Memory B cell (primary cell): ENCODE measurements at regions not wholly inside any gene's neighbourhood (a gene's known extent, or its start where the extent isn't known, plus 50 kb on each side); places are given as distances from the start of the nearest gene placed in this dataset.

ENCODE experiments used
- ATAC-seq: fragments of 150-1000 bp; cut with Tn5 transposase; 2 replicates; pipeline ENCODE4 v1.10.0; 2021; ENCODE audit warnings: low read depth, mild to moderate bottlenecking, moderate library complexity
- DNase-seq, 2 donors: peaks; one replicate each; pipeline ENCODE4 v3.0.0; 2022; ENCODE audit warnings: low spot score in 2 of 2
- H3K27ac Mint-ChIP-seq: one replicate; pipeline ENCODE4 v1.8.0; 2022; ENCODE audit warnings: mild to moderate bottlenecking, moderate library complexity, mixed read lengths
- H3K27me3 Mint-ChIP-seq: one replicate; pipeline ENCODE4 v1.8.0; 2022; ENCODE audit warnings: mixed read lengths
- H3K36me3 Mint-ChIP-seq: one replicate; pipeline ENCODE4 v1.8.0; 2022; ENCODE audit warnings: mild to moderate bottlenecking, mixed read lengths
- H3K4me1 Mint-ChIP-seq: one replicate; pipeline ENCODE4 v1.8.0; 2022; ENCODE audit warnings: mixed read lengths
- H3K4me3 Mint-ChIP-seq: one replicate; pipeline ENCODE4 v1.8.0; 2022; ENCODE audit warnings: mild to moderate bottlenecking, moderate library complexity, mixed read lengths
- H3K9me3 Mint-ChIP-seq: one replicate; pipeline ENCODE4 v1.8.0; 2022; ENCODE audit warnings: mixed read lengths

DNA sequence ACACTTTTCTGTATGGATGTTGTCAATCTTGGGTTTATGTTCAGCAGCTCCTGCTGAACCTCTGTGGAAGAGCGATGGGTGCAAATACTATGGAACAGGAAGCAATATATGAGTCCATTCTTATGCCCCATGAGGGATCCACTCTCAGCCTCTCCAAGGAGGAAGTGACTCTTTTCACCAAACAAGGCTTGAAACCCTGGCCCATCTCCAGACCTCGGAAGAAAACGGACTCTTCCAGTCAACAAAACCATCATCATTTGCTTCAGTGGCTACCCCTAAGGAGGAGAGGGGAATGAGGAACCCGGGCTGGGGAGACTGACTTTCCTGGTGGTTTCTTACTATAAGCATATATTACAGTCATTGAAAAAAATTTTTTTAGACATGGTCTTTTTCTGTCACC, 206.2 kb downstream of the AXIN2 start:
- ATAC-seq: no peak
- Mint-ChIP-seq H3K27me3 (peaks cover 5% of the 10 kb centered on the region), H3K27ac (no peak overlapping the region), H3K4me3 (no peak overlapping the region), H3K36me3 (no peaks in the 10 kb centered on the region), H3K9me3 (peaks cover 3% of the 10 kb centered on the region), H3K4me1 (no peaks in the 10 kb centered on the region)
- no peak for DNase-seq

DNA sequence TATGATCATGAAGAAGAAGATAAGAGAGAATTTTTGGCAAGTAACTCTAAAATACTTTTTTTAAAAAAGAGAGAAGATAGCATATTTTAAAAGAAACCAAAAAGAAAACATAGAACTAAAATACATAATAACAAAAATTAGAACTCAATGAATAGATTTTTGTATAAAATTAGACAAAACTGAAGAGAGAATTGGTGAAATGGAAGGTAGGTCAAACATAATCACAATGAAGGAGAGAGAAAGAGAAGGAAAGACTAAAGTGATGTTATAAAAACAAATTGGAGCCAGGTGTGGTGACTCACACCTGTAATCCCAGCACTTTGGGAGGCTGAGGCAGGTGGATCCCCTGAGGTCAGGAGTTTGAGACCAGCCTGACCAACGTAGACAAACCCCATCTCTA, 211.5 kb downstream of the AXIN2 start:
- ATAC-seq: no peak
- Mint-ChIP-seq H3K4me3 (no peak overlapping the region), H3K9me3 (peaks cover 9% of the 10 kb centered on the region), H3K36me3 (no peaks in the 10 kb centered on the region), H3K27ac (no peak overlapping the region), H3K4me1 (peaks cover 2% of the 10 kb centered on the region), H3K27me3 (peaks cover 6% of the 10 kb centered on the region)
- no peak for DNase-seq

DNA sequence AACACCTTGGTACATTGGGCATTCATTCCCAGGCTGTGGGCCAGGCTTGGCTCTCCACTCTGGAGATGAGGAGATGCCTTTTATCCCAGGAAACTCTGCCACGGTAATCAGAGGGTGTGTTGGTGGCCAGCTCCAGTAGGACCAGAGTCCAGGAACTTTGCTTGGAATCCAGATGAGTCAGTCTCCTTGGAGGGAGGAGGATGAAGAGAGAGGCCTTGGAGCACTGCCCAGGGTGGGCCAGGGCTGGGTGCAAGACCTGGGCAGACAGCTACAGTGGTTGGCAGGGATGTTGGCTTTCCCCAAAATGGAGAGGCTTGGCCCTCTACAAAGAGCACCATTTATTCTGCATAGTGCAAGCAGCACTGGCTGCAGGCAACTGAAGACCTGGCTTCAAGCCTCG, 209.0 kb downstream of the RGS9 start:
- Mint-ChIP-seq H3K27me3 (peaks cover 10% of the 10 kb centered on the region), H3K36me3 (no peaks in the 10 kb centered on the region), H3K4me1 (peaks cover 2% of the 10 kb centered on the region), H3K27ac (no peak overlapping the region), H3K4me3 (no peak overlapping the region), H3K9me3 (peaks cover 9% of the 10 kb centered on the region)
- ATAC-seq: no peak
- DNase-seq: no peak

DNA sequence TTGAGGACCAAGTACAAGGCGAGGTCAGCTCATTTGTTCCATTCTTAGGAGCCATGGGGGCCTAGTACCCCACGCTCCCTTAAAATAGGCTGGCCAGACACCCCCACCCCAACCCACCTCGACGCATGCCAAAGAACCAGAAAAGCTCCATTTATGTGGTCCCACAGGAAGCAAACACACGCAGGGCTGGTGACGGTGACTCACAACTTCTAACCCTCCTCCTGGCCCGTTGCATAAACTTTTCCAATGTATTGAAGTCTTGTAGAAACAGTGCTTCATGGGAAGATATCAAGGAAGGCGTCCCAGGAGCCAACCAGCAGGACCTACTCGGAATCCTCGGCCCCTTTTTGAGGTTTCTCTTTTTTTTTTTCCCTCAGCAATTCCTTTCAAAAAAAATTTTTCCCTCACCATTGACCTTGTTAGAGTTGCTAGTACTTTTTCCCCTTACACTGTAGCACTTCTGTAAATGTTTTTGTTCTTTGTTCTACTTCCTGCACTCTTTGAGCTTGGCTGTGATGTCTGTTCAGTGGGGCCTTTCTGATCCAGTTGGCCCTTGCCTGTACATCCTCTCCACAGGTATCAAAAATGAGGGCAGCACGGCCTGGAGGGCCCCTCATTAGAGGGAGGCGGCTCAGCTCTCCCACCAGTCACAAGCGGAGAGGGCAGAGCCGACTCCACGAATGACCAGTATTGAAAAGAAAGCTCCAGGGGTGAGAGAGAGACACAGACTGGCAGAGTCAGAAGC, 208.3 kb downstream of the RGS9 start:
- Mint-ChIP-seq H3K4me3 (no peak overlapping the region), H3K27ac (no peak overlapping the region), H3K27me3 (peaks cover 10% of the 10 kb centered on the region), H3K36me3 (no peaks in the 10 kb centered on the region), H3K9me3 (peaks cover 7% of the 10 kb centered on the region), H3K4me1 (peaks cover 2% of the 10 kb centered on the region)
- DNase-seq (no peak), ATAC-seq (no peak)

DNA sequence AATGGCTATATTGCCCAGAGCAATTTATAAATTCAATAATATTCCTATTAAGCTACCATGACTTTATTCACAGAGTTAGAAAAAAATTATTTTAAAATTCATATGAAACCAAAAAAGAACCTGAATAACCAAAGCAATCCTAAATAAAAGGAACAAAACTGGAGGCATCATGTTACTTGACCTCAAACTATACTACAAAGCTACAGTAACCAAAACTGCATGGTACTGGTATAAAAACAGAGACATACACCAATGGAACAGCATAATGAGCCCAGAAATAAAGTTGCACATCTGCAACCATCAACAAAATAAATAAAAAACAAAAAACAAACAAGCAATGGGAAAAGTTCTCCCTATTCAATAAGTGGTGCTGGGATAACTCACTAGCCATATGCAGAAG, 203.2 kb downstream of the RGS9 start:
- Mint-ChIP-seq H3K27me3 (peaks cover 6% of the 10 kb centered on the region), H3K27ac (no peak overlapping the region)

DNA sequence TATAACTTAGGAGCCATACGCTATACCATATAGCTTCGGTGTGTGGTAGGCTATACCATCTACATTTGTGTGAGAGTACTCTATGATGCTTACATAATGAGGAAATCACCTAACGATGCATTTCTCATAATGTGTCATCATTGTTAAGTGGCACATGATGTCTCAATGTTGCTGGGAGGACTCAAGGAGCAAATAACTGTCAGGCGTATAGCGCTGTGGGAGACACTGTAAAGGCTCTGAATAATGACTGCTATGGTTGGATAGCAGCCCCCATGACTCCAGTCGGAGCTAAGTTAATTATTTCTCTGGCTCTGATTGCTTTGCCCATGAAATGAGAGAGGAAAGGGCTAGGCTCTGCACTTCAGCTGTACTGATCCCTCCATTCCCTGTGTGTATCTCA, 197.2 kb downstream of the RGS9 start:
- Mint-ChIP-seq H3K27ac (no peak overlapping the region), H3K4me3 (no peak overlapping the region), H3K36me3 (no peaks in the 10 kb centered on the region), H3K27me3 (peaks cover 9% of the 10 kb centered on the region), H3K4me1 (no peaks in the 10 kb centered on the region), H3K9me3 (peaks cover 5% of the 10 kb centered on the region)
- ATAC-seq (no peak), DNase-seq (no peak)

More for the DNA sequence above, 203.2 kb downstream of the RGS9 start:
- DNase-seq: no peak
- no peaks in the 10 kb centered on the region for H3K36me3 Mint-ChIP-seq
- H3K9me3 Mint-ChIP-seq: peaks cover 5% of the 10 kb centered on the region
- no peak for ATAC-seq
- H3K4me3 Mint-ChIP-seq: no peak overlapping the region
- H3K4me1 Mint-ChIP-seq: no peaks in the 10 kb centered on the region

DNA sequence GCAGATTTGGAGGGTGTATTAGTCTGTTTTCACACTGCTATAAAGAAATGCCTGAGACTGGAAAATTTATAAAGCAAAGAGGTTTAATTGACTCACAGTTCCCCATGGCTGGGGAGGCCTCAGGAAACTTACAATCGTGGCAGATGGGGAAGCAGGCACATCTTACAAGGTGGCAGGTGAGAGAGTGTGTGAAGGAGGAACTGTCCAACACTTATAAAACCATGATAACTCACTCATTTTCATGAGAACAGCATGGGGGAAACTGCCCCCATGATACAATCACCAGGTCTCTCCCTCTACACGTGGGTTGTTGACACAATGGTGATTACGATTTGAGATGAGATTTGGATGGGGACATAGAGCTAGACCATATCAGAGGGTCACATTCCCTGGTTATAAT, 195.6 kb downstream of the RGS9 start:
- Mint-ChIP-seq H3K36me3 (no peaks in the 10 kb centered on the region), H3K4me1 (no peaks in the 10 kb centered on the region), H3K9me3 (peaks cover 2% of the 10 kb centered on the region), H3K4me3 (no peak overlapping the region), H3K27me3 (peaks cover 9% of the 10 kb centered on the region), H3K27ac (no peak overlapping the region)
- ATAC-seq (no peak), DNase-seq (no peak)

DNA sequence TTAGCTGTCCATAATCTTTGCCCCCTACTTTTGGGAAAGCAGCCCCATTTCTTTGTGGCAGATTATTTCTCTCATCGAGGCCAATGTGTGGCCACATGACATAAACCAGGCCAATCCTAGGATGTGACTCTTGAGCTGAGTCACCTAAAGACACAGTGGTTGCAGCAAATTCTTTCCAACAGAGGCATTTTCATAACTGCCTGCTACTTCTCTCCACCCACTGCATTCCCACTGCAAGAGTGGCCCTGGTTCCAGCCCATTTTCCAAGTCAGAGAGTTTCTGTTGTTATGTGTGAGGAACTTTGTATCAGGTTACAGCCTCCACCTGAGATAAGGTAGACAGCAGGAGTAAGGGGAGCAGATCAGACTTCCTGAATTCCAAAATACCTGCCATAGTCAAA, 195.2 kb downstream of the RGS9 start:
- H3K4me3 Mint-ChIP-seq: no peak overlapping the region
- ATAC-seq: no peak
- H3K27me3 Mint-ChIP-seq: peaks cover 9% of the 10 kb centered on the region
- no peak for DNase-seq
- no peak overlapping the region for H3K27ac Mint-ChIP-seq
- H3K36me3 Mint-ChIP-seq: no peaks in the 10 kb centered on the region
- peaks cover under 1% of the 10 kb centered on the region for H3K9me3 Mint-ChIP-seq
- no peaks in the 10 kb centered on the region for H3K4me1 Mint-ChIP-seq

DNA sequence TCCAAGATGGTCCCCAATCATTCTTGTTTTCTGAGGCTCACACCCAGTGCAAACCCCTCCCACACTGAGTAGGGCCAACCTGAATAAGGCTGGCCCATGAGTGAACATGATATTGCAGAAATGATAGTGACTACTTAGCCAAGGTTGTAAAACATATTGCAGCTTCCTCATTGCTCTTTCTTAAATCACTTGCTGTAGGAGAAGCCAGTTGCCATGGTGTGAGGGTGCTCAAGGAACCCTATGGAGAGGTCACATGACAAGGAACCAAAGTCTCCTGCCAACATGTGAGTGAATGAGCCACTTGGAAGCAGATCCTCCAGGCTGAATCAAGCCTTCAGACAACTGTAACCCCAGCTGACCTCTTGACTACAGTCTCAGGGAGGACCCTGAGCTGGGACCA, 191.4 kb downstream of the RGS9 start:
- no peaks in the 10 kb centered on the region for H3K4me1 Mint-ChIP-seq
- H3K27me3 Mint-ChIP-seq: peaks cover 3% of the 10 kb centered on the region
- no peak overlapping the region for H3K27ac Mint-ChIP-seq

DNA sequence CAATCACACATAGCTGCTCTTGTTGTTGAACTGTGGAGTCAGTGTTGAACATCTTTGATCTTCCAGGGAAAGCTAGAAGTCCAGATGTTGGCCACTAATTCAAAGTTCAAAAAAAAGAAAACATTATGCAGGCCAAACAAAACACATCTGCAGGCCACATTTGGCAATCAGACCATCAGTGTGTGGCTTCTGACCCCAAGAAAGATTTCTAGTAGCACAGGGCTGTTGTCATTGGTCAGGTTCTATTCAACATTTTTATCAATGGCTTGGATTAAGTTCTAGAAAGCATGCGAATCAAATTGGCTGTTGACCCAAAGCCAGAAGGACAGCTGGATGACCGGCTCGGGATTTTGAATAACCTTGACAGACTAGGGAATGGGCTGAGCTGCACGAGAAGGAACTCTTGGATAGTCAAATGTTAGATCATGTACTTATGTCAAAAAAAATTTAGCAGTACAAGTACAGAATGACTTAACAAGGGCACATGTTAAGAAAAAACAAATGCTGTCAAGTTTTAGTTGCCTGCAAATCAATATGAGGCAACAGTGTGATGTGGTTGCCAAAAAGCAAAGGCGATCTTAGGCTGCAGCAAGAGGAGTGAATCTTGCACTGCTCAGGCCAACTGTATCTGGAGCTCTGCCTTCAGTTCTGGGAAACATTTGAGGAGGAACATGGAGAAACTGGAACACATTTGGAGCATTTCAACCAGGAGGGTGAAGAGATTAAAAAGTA, 187.6 kb downstream of the RGS9 start:
- Mint-ChIP-seq H3K36me3 (no peaks in the 10 kb centered on the region), H3K4me1 (no peaks in the 10 kb centered on the region), H3K27ac (no peak overlapping the region), H3K4me3 (no peak overlapping the region), H3K9me3 (no peaks in the 10 kb centered on the region), H3K27me3 (no peaks in the 10 kb centered on the region)
- ATAC-seq (no peak), DNase-seq (no peak)

More for the DNA sequence above, 191.4 kb downstream of the RGS9 start:
- no peaks in the 10 kb centered on the region for H3K9me3 Mint-ChIP-seq
- H3K36me3 Mint-ChIP-seq: no peaks in the 10 kb centered on the region
- ATAC-seq: no peak
- DNase-seq: no peak
- H3K4me3 Mint-ChIP-seq: no peak overlapping the region

DNA sequence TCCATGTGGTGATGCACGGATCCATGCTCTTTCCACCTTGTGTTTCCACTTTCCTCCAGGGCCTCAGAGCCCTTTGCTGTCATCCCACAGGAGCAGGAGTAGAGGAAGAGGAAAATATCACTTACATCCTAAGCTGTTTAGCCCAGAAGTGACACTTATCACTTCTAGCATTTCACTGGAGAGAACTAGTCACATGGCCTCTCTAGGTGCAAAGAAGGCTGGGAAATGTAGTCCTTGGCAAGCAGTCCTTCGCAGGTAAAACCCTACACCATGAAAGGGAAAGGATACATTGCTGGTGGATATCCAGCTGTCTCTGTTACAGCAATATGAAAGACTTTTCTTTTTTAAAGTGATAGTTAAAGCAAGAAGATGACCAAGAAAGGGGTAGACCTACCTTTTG, 185.9 kb downstream of the RGS9 start:
- Mint-ChIP-seq H3K27me3 (no peaks in the 10 kb centered on the region), H3K9me3 (no peaks in the 10 kb centered on the region), H3K27ac (no peak overlapping the region), H3K36me3 (no peaks in the 10 kb centered on the region), H3K4me3 (no peak overlapping the region), H3K4me1 (no peaks in the 10 kb centered on the region)
- no peak for ATAC-seq
- no peak for DNase-seq

DNA sequence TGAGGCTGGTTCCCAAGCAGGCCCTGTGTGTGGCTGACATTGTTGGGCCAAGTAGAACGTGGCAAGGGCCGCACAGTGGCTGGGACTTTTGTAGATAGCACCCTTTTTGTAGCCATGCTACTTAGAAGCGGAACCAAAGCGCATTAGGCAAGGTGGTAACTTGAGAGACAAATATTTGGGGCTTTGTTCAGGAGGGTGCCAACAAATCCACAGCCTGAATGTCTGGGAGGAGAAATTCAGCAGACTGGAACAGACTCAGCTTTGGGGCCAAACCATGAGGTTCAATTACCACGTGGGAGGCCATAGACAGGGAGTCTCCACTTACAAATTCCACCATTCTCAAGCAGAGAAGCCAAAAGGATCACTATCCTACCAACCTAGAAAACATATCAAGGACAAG, 183.7 kb downstream of the RGS9 start:
- Mint-ChIP-seq H3K36me3 (no peaks in the 10 kb centered on the region), H3K4me1 (no peaks in the 10 kb centered on the region), H3K9me3 (no peaks in the 10 kb centered on the region), H3K4me3 (no peak overlapping the region), H3K27ac (no peak overlapping the region), H3K27me3 (no peaks in the 10 kb centered on the region)
- DNase-seq (no peak), ATAC-seq (no peak)

DNA sequence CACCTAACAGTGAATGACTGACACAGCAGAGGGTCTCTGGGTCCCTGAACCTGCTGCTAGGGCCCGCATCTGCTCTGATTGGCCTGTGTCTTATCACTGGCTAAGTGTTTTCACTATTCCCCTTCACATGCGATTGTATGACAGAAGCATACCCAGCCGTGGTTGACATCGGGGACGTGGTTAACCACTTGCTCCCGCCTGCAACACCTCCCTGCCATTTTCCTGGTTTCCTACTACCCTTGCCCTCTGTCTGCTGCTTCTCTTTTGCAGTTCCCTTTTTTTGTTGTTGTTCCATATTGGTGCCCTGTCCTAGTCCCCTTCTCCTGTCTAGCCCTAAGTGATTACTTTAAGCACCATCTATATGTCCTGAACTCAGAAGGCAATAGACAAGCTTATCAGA, 177.0 kb downstream of the RGS9 start:
- H3K4me3 Mint-ChIP-seq: no peak overlapping the region
- H3K9me3 Mint-ChIP-seq: no peaks in the 10 kb centered on the region
- no peaks in the 10 kb centered on the region for H3K4me1 Mint-ChIP-seq
- DNase-seq (no peak), ATAC-seq (no peak)
- H3K27me3 Mint-ChIP-seq: peaks cover 17% of the 10 kb centered on the region
- H3K36me3 Mint-ChIP-seq: no peaks in the 10 kb centered on the region
- no peak overlapping the region for H3K27ac Mint-ChIP-seq

DNA sequence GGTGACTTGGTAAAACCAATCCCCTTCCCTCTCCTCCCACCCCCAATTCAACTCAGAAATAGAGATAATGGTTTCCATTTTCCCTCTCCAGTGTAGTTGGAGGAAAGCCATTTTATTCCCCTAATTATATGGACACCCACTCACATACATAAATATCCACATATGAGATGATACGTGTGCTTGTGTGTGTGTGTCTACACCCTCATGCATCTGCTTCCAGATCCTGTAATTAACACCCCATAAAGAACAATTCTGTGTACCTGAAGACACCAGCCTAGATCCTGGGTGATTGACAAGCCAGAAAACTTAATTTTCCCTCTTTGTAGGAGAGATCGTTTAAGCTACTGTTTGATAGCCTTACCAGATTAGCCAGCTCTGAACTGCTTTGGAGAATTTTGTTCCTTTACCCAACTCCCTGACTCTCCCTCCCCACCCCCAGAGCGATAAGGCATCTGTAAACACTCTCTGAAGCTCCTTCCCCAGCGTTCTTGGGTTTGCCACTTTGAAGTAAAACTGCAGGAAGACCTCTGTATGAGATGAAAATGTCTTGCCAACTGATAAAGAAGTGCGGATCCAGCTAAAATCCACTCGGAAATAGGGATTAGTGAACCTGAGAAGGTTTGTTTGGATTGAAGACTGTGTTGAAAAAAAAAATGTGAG, 175.7 kb downstream of the RGS9 start:
- no peaks in the 10 kb centered on the region for H3K9me3 Mint-ChIP-seq

More for the DNA sequence above, 175.7 kb downstream of the RGS9 start:
- H3K27ac Mint-ChIP-seq: no peak overlapping the region
- H3K4me3 Mint-ChIP-seq: no peak overlapping the region
- H3K4me1 Mint-ChIP-seq: no peaks in the 10 kb centered on the region
- ATAC-seq (no peak), DNase-seq (no peak)
- no peaks in the 10 kb centered on the region for H3K36me3 Mint-ChIP-seq
- H3K27me3 Mint-ChIP-seq: peaks cover 17% of the 10 kb centered on the region
